ENCODE measurements at regions not wholly inside any gene's neighbourhood (a gene's known extent, or its start where the extent isn't known, plus 50 kb on each side); places are given as distances from the start of the nearest gene placed in this dataset.

DNA sequence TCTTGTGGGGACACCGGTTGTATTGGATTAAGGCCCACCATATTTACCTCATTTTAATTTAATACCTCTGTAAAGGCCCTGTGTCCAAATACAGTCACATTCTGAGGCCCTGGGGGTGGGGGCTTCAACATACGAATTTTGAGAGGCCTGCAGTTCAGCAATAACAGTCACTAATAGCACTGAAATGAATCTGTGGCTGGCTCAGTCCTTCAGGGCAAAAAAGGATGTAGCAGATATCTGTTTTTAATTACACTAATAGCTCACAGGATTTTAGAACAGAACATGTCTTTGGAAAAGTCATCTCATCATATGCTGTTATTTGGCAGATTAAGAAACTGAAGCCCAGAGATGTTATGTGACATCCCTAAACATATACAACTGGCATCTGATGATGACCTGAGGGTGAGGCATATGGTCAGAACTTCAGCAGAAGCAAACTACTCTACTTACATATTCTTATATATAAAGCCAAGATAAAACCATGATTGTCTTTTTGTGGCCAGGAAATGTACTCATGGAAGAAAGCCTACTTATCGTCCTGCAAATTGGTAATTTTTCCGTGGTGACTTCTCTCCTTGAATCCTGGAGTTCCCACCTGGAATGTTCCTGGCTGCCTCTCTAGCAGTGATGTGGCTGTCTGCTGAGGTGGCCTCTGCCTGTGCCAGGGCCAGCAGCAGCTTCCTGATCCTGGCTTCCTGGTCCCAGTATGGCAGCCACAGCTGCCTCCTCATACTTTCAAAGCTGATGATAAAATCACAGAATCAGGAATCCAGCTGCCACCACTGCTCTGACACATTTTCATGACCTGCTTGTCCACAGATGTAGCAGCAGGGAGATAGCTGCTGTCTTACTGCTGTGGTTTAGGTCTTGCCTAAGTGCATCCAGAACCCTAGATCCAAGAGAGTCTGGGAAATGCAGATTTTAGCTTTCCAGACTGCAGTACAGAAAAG lies 72.1 kb upstream of the ANKRD55 start:
- intact Hi-C loops (cut with DNase I; ENCODE audit: low total_unique reads), result no loop called here
- H3K4me1 ChIP-seq, result no peaks in the 10 kb centered on the region
- no peak overlapping the region for H3K27ac ChIP-seq
- no peak overlapping the region for H3K4me3 ChIP-seq
- TF ChIP-seq POLR2A (IDR thresholded peaks at IDR 0.05), result no peak
- TF ChIP-seq, protein P1, sequence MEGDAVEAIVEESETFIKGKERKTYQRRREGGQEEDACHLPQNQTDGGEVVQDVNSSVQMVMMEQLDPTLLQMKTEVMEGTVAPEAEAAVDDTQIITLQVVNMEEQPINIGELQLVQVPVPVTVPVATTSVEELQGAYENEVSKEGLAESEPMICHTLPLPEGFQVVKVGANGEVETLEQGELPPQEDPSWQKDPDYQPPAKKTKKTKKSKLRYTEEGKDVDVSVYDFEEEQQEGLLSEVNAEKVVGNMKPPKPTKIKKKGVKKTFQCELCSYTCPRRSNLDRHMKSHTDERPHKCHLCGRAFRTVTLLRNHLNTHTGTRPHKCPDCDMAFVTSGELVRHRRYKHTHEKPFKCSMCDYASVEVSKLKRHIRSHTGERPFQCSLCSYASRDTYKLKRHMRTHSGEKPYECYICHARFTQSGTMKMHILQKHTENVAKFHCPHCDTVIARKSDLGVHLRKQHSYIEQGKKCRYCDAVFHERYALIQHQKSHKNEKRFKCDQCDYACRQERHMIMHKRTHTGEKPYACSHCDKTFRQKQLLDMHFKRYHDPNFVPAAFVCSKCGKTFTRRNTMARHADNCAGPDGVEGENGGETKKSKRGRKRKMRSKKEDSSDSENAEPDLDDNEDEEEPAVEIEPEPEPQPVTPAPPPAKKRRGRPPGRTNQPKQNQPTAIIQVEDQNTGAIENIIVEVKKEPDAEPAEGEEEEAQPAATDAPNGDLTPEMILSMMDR (IDR thresholded peaks at IDR 0.05), result no peak
- no peaks in the 10 kb centered on the region for H3K36me3 ChIP-seq (ENCODE audit: low read depth, missing control alignments)
- WGBS, 2 donors, result 63 to 76% methylated on average over 4 of the region's 4 CpGs
- no peaks in the 10 kb centered on the region for H3K9me3 ChIP-seq
- no peaks in the 10 kb centered on the region for H3K27me3 ChIP-seq
- DNase-seq, result no peak

DNA sequence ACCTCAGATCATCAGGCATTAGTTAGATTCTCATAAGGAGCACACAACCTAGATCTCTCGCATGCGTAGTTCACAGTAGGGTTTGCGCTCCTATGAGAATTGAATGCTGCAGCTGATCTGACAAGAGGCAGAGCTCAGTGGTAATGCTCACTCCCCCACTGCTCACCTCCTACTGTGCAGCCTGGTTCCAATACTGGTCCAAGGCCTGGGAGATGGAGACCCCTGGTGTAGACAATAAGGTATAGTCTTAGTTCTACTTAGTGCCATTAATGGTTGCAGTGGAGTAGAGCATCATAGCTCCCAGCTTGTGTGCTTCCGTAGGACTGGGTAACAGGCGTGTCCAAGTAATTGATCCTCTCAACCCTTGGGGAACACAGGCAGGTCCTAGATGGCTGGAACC lies 70.4 kb upstream of the ANKRD55 start:
- no peak for DNase-seq
- Histone ChIP-seq H3K36me3 (ENCODE audit: low read depth, missing control alignments) (no peaks in the 10 kb centered on the region), H3K27ac (no peak overlapping the region), H3K4me1 (peaks cover 6% of the 10 kb centered on the region), H3K27me3 (no peaks in the 10 kb centered on the region), H3K4me3 (no peak overlapping the region), H3K9me3 (no peaks in the 10 kb centered on the region)
- 92 to 93% methylated on average over 5 of the region's 5 CpGs for WGBS, 2 donors
- no peak for TF ChIP-seq POLR2A (IDR thresholded peaks at IDR 0.05)
- TF ChIP-seq, protein P1 (IDR thresholded peaks at IDR 0.05), result no peak
- intact Hi-C loops (cut with DNase I; ENCODE audit: low total_unique reads), result no loop called here

DNA sequence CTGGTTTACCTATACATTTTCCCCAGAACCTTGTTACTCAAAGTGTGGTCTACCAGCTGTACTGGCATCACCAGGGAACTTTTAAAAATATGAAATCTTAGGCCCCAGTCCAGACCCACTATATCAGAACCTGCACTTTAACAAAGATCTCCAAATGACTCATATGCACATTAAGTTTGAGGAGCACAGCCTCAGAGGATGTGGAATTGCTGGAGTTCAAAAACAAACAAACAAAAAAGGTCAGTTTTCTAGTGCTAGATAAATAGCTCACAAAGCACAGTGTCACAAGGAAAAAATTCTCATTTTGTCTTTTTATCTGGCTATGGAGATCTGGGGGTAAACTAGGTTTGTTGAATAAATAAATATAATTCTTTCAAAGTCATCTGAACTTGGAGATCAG lies 68.9 kb upstream of the ANKRD55 start:
- Histone ChIP-seq H3K36me3 (ENCODE audit: low read depth, missing control alignments) (no peaks in the 10 kb centered on the region), H3K9me3 (no peaks in the 10 kb centered on the region), H3K4me1 (peaks cover 7% of the 10 kb centered on the region), H3K27me3 (no peaks in the 10 kb centered on the region), H3K27ac (no peak overlapping the region), H3K4me3 (no peak overlapping the region)
- DNase-seq, result no peak
- TF ChIP-seq, protein P1 (IDR thresholded peaks at IDR 0.05), result no peak
- no peak for TF ChIP-seq POLR2A (IDR thresholded peaks at IDR 0.05)
- intact Hi-C loops (cut with DNase I; ENCODE audit: low total_unique reads), result no loop called here

DNA sequence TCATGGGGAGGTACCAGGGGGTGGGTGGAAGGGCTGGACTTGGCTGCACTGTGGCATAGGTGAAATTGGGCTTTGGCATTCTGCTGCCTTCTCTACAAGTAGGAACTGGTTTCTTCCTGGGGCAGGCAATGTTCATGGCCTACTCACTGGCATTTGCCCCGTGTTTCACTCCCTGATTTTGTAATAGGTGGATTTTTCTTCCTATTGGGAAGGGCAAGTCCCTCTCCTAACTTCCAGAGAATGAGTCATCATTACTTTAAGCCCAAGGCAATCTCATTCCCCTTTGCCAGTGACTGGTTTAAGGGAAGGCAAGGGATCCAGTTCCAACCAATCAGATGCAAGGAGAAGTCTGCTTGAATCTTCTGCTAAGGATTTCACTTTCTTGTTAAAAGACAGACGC lies 67.9 kb upstream of the ANKRD55 start:
- TF ChIP-seq, protein P1 (IDR thresholded peaks at IDR 0.05), result no peak
- TF ChIP-seq POLR2A (IDR thresholded peaks at IDR 0.05), result no peak
- H3K36me3 ChIP-seq (ENCODE audit: low read depth, missing control alignments), result no peaks in the 10 kb centered on the region
- WGBS, 2 donors, result 93 to 95% methylated on average over 2 of the region's 2 CpGs
- H3K27me3 ChIP-seq, result no peaks in the 10 kb centered on the region
- H3K4me3 ChIP-seq, result no peak overlapping the region
- intact Hi-C loops (cut with DNase I; ENCODE audit: low total_unique reads), result no loop called here
- H3K4me1 ChIP-seq, result peaks cover 7% of the 10 kb centered on the region
- no peak for DNase-seq
- no peak overlapping the region for H3K27ac ChIP-seq
- no peaks in the 10 kb centered on the region for H3K9me3 ChIP-seq

DNA sequence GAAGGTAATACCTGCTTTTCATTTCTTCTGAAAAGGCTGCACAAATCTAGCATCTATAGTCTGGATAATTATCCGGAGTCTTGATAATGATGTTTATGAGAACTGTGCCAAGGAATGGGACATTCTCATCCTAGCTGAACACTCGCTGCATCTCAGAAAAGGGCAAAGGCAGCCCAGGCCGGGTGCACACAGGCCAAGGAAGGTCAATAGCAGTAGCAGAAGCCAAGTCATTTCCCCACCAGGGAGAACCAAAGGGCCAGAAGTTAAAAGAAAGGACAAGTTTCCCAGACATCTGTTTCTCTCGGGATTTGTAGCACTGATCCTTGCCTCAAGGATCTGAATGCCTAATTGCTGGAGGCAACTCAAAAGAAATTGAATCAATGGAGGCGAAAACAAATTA lies 66.1 kb upstream of the ANKRD55 start:
- TF ChIP-seq, protein P1 (IDR thresholded peaks at IDR 0.05), result no peak
- TF ChIP-seq POLR2A (IDR thresholded peaks at IDR 0.05), result no peak
- 42 to 45% methylated on average over 5 of the region's 5 CpGs for WGBS, 2 donors
- Histone ChIP-seq H3K4me1 (peaks cover 7% of the 10 kb centered on the region), H3K27me3 (no peaks in the 10 kb centered on the region), H3K36me3 (ENCODE audit: low read depth, missing control alignments) (no peaks in the 10 kb centered on the region), H3K4me3 (no peak overlapping the region), H3K9me3 (no peaks in the 10 kb centered on the region), H3K27ac (no peak overlapping the region)
- intact Hi-C loops (cut with DNase I; ENCODE audit: low total_unique reads), result no loop called here
- DNase-seq, result no peak

Data from testis (tissue), 2 donors.